PC-3 (cell line): ENCODE measurements at regions not wholly inside any gene's neighbourhood (a gene's known extent, or its start where the extent isn't known, plus 50 kb on each side); places are given as distances from the start of the nearest gene placed in this dataset.

Experiments
- ATAC-seq: fragments of 200-7000 bp; cut with Tn5 transposase; 2 replicates; pipeline ENCODE4 v1.9.1; 2020; ENCODE audit warnings: mild to moderate bottlenecking, moderate library complexity
- BruUV-seq: library from RNA; stranded (reverse); fragments of 400-500 nt; replicated peaks from 2 replicates; lab custom pipeline; 2021; lab: Mats Ljungman, UMichigan
- CTCF ChIA-PET: fragments of 300-600 bp; sonication (Branson Sonifier 250); formaldehyde crosslinking; loops from one replicate; lab custom pipeline; 2022; ENCODE audit warnings: antibody characterized with exemption; lab: Charles Lee
- POLR2A ChIA-PET: fragments of 300-600 bp; sonication (Branson Sonifier 250); formaldehyde crosslinking; loops from one replicate; lab custom pipeline; 2022; ENCODE audit warnings: antibody characterized with exemption; ENCODE audit not compliant: unreplicated experiment; lab: Charles Lee
- DNase-seq: peaks from one replicate; pipeline ENCODE4 v3.0.0-alpha.2; 2015
- H2AFZ ChIP-seq: fragments of 300-600 bp; sonication (generic); 2 replicates; pipeline ENCODE4 v1.6.0; 2016; ENCODE audit warnings: antibody characterized with exemption, low read length
- H3F3A ChIP-seq: fragments of 300-600 bp; sonication (generic); one replicate; pipeline ENCODE4 v1.6.0; 2017; ENCODE audit warnings: antibody characterized with exemption, low read length, control low read depth, mild to moderate bottlenecking; ENCODE audit not compliant: unreplicated experiment
- H3K27ac ChIP-seq: fragments of 300-600 bp; sonication (generic); 2 replicates; pipeline ENCODE4 v1.5.1; 2016; ENCODE audit warnings: mild to moderate bottlenecking, low read length
- H3K27me3 ChIP-seq: fragments of 300-600 bp; sonication (generic); 2 replicates; pipeline ENCODE4 v1.6.1; 2016; ENCODE audit warnings: low read length, mixed read lengths
- H3K36me3 ChIP-seq: fragments of 300-600 bp; sonication (generic); 2 replicates; pipeline ENCODE4 v1.6.1; 2016; ENCODE audit warnings: low read depth, mixed run types, low read length, mixed read lengths
- H3K4me1 ChIP-seq: fragments of 300-600 bp; sonication (generic); 2 replicates; pipeline ENCODE4 v1.5.1; 2016; ENCODE audit warnings: low read length; ENCODE audit not compliant: insufficient read depth
- H3K4me2 ChIP-seq: fragments of 300-600 bp; sonication (generic); 2 replicates; pipeline ENCODE4 v1.6.0; 2016; ENCODE audit warnings: low read length
- H3K4me3 ChIP-seq: fragments of 300-600 bp; sonication (generic); 2 replicates; pipeline ENCODE4 v1.5.1; 2016; ENCODE audit warnings: mild to moderate bottlenecking, low read length, mixed read lengths
- H3K79me2 ChIP-seq: fragments of 300-600 bp; sonication (generic); 2 replicates; pipeline ENCODE4 v1.6.1; 2017; ENCODE audit warnings: low read length, mixed read lengths
- H3K9ac ChIP-seq: fragments of 300-600 bp; sonication (generic); 2 replicates; pipeline ENCODE4 v1.6.0; 2016; ENCODE audit warnings: mild to moderate bottlenecking, low read length
- H3K9me2 ChIP-seq: fragments of 300-600 bp; sonication (generic); replicated peaks from 2 replicates; pipeline ENCODE4 v1.6.1; 2016; ENCODE audit warnings: mixed run types, low read length, mixed read lengths
- H3K9me3 ChIP-seq: fragments of 300-600 bp; sonication (generic); 2 replicates; pipeline ENCODE4 v1.6.1; 2016; ENCODE audit warnings: low read length, mixed read lengths
- H4K20me1 ChIP-seq: fragments of 300-600 bp; sonication (generic); 2 replicates; pipeline ENCODE4 v1.6.1; 2016; ENCODE audit warnings: low read length, mixed read lengths
- EZH2 ChIP-seq: fragments of 300-600 bp; sonication (generic); IDR thresholded peaks from one replicate; pipeline ENCODE4 v1.6.1; 2017; ENCODE audit warnings: antibody characterized with exemption, mild to moderate bottlenecking, low read length; ENCODE audit not compliant: unreplicated experiment
- EZH2phosphoT487 ChIP-seq: fragments of 300-600 bp; sonication (generic); IDR thresholded peaks from 2 replicates; pipeline ENCODE4 v1.6.1; 2018; ENCODE audit warnings: mild to moderate bottlenecking, antibody characterized with exemption, low read length, borderline replicate concordance
- intact Hi-C: fragments of 100-400 bp; cut with micrococcal nuclease; formaldehyde crosslinking; loops from 2 replicates; pipeline ENCODE4 v1.9.0; 2023
- TF ChIP-seq, protein P1 (sequence below): fragments of 300-600 bp; sonication (generic); conservative IDR thresholded peaks from 2 replicates; pipeline ENCODE4 v1.5.1; 2017; ENCODE audit warnings: antibody characterized with exemption, low read depth, mild to moderate bottlenecking, low read length

- Histone ChIP-seq H4K20me1 (no peaks in the 10 kb centered on the region), H3K9ac (no peak overlapping the region), H3K36me3 (no peaks in the 10 kb centered on the region), H2AFZ (no peak overlapping the region), H3K79me2 (no peaks in the 10 kb centered on the region), H3K9me2 (no peaks in the 10 kb centered on the region), H3K27ac (no peak overlapping the region), H3K4me2 (no peak overlapping the region), H3K9me3 (no peaks in the 10 kb centered on the region), H3K27me3 (peaks cover 68% of the 10 kb centered on the region), H3K4me3 (no peak overlapping the region), H3K4me1 (no peaks in the 10 kb centered on the region), H3F3A (no peaks in the 10 kb centered on the region)
- TF ChIP-seq, protein P1, sequence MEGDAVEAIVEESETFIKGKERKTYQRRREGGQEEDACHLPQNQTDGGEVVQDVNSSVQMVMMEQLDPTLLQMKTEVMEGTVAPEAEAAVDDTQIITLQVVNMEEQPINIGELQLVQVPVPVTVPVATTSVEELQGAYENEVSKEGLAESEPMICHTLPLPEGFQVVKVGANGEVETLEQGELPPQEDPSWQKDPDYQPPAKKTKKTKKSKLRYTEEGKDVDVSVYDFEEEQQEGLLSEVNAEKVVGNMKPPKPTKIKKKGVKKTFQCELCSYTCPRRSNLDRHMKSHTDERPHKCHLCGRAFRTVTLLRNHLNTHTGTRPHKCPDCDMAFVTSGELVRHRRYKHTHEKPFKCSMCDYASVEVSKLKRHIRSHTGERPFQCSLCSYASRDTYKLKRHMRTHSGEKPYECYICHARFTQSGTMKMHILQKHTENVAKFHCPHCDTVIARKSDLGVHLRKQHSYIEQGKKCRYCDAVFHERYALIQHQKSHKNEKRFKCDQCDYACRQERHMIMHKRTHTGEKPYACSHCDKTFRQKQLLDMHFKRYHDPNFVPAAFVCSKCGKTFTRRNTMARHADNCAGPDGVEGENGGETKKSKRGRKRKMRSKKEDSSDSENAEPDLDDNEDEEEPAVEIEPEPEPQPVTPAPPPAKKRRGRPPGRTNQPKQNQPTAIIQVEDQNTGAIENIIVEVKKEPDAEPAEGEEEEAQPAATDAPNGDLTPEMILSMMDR = no peak
- no peak for TF ChIP-seq EZH2phosphoT487
- TF ChIP-seq EZH2 = no peak
- CTCF ChIA-PET = no interaction called here
- DNase-seq (no peak), ATAC-seq (no peak)
- BruUV-seq = no TSS peak
- POLR2A ChIA-PET = no interaction called here
- intact Hi-C loops = no loop called here
These were observed 87.3 kb upstream of the WWC1 start for GRCh38 chr5:168204165-168204564.

DNA sequence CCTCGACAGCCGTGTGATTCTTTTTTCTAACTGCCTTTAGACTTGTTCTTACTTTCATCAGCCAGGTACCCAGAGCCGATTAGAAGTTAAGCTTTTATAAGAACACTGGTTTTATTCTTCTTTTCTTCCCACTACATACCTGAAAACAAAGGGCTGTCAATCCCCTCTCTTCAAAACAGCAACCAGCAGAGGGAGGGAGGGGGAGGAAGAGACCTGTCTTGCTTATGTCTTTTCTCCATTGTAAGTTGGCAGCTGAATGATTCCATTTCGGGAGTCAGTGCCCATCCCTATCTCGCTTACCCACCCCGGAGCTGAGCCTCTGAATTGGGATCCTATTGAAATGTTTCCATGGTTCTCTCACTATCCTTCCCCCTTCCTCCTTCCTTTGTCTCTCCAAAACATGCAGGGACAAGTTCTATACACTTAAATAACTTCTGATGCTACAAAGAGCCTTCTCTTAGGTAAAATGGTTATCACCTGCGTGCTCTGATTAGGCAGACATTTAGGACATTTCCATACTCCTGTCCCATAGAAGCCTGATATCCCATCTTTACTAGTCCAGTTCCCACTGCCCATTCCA is 83.9 kb upstream of the WWC1 start:
- no TSS peak for BruUV-seq
- DNase-seq (no peak), ATAC-seq (no peak)
- H3K9ac ChIP-seq = no peak overlapping the region
- TF ChIP-seq EZH2 (no peak), EZH2phosphoT487 (no peak)
- TF ChIP-seq, protein P1 = no peak
- ChIA-PET CTCF (no interaction called here), POLR2A (no interaction called here)
- H3K4me2 ChIP-seq = no peak overlapping the region
- H4K20me1 ChIP-seq = no peaks in the 10 kb centered on the region
- H3K4me3 ChIP-seq = no peak overlapping the region
- intact Hi-C loops = no loop called here
- H3F3A ChIP-seq = no peaks in the 10 kb centered on the region
- no peaks in the 10 kb centered on the region for H3K36me3 ChIP-seq
- no peaks in the 10 kb centered on the region for H3K4me1 ChIP-seq
- H2AFZ ChIP-seq = no peak overlapping the region
- H3K27ac ChIP-seq = no peak overlapping the region
- H3K79me2 ChIP-seq = no peaks in the 10 kb centered on the region
- no peaks in the 10 kb centered on the region for H3K9me3 ChIP-seq
- peaks cover 57% of the 10 kb centered on the region for H3K27me3 ChIP-seq
- H3K9me2 ChIP-seq = no peaks in the 10 kb centered on the region

- TF ChIP-seq, protein P1 = no peak
- TF ChIP-seq EZH2 = no peak
- TF ChIP-seq EZH2phosphoT487 = no peak
- POLR2A ChIA-PET = no interaction called here
These were observed 82.0 kb upstream of the WWC1 start for GRCh38 chr5:168209244-168209995.

More at GRCh38 chr5:168209244-168209995, 82.0 kb upstream of the WWC1 start:
- H3K9me2 ChIP-seq = no peaks in the 10 kb centered on the region
- intact Hi-C loops = no loop called here
- no peak overlapping the region for H3K4me3 ChIP-seq
- H3K27ac ChIP-seq = no peak overlapping the region
- no peaks in the 10 kb centered on the region for H3F3A ChIP-seq
- H4K20me1 ChIP-seq = no peaks in the 10 kb centered on the region
- CTCF ChIA-PET = no interaction called here
- H3K27me3 ChIP-seq = peaks cover 70% of the 10 kb centered on the region
- H3K9ac ChIP-seq = no peak overlapping the region
- ATAC-seq (no peak), DNase-seq (no peak)
- BruUV-seq = no TSS peak
- no peak overlapping the region for H2AFZ ChIP-seq
- no peaks in the 10 kb centered on the region for H3K4me1 ChIP-seq
- no peak overlapping the region for H3K4me2 ChIP-seq
- no peaks in the 10 kb centered on the region for H3K79me2 ChIP-seq
- no peaks in the 10 kb centered on the region for H3K9me3 ChIP-seq
- H3K36me3 ChIP-seq = no peaks in the 10 kb centered on the region
